RKO (cell line): ENCODE measurements at regions not wholly inside any gene's neighbourhood (a gene's known extent, or its start where the extent isn't known, plus 50 kb on each side); places are given as distances from the start of the nearest gene placed in this dataset.
A peak's percentile ranks its signal among the peaks of the same experiment; 100 is the strongest.
"Not testable (repeated sequence)": the region's sequence is repeated elsewhere in the genome, so short reads cannot be mapped to it uniquely, and the experiment has no call there.

Experiments used
- DNase-seq: peaks from one replicate; pipeline ENCODE4 v3.0.0-alpha.2; 2016; ENCODE audit warnings: low spot score

GRCh38 chr17:64784353-64785010, 122.4 kb upstream of the SMURF2 start:
- no peak for DNase-seq

- DNase-seq, result no peak
These were observed 121.6 kb upstream of the SMURF2 start for GRCh38 chr17:64783556-64784352.

- DNase-seq, result no peak
These were observed 120.9 kb upstream of the SMURF2 start for GRCh38 chr17:64783031-64783461.

- DNase-seq, result no peak
These were observed 119.9 kb upstream of the SMURF2 start for GRCh38 chr17:64781810-64782555.

- DNase-seq, result peak; percentile 61
These were observed 119.1 kb upstream of the SMURF2 start for GRCh38 chr17:64781014-64781756.

- DNase-seq, result peak; percentile 66
These were observed 118.2 kb upstream of the SMURF2 start for GRCh38 chr17:64780096-64781013.

- DNase-seq, result no peak
These were observed 117.4 kb upstream of the SMURF2 start for GRCh38 chr17:64779376-64780095.

- not testable (repeated sequence) for DNase-seq
These were observed 116.9 kb upstream of the SMURF2 start for GRCh38 chr17:64779098-64779375.

GRCh38 chr17:64778240-64779097, 116.4 kb upstream of the SMURF2 start:
- no peak for DNase-seq

GRCh38 chr17:64777415-64778239, 115.5 kb upstream of the SMURF2 start:
- peak; percentile 28 for DNase-seq

- peak; percentile 91 for DNase-seq
These were observed 114.8 kb upstream of the SMURF2 start for GRCh38 chr17:64776720-64777414.

GRCh38 chr17:64775701-64776570, 113.8 kb upstream of the SMURF2 start:
- DNase-seq, result no peak

- no peak for DNase-seq
These were observed 112.9 kb upstream of the SMURF2 start for GRCh38 chr17:64774888-64775540.

- peak; percentile 95 for DNase-seq
These were observed 112.0 kb upstream of the SMURF2 start for GRCh38 chr17:64773836-64774761.

- DNase-seq, result no peak
These were observed 111.3 kb upstream of the SMURF2 start for GRCh38 chr17:64773386-64773835.
